Fibroblast of skin of left quadriceps (primary cell): ENCODE measurements at regions not wholly inside any gene's neighbourhood (a gene's known extent, or its start where the extent isn't known, plus 50 kb on each side); places are given as distances from the start of the nearest gene placed in this dataset.

Source experiments
- DNase-seq, 2 experiments: peaks; one replicate each; pipeline ENCODE4 v3.0.0-alpha.2; 2013; ENCODE audit warnings: low read depth in 2 of 2

- no peak for DNase-seq
These were observed 148.9 kb downstream of the RMI1 start for GRCh38 chr9:84129529-84129928.

GRCh38 chr9:84136119-84136868 is 155.7 kb downstream of the RMI1 start:
- DNase-seq, result no peak

- DNase-seq, result no peak
These were observed 157.4 kb downstream of the RMI1 start for GRCh38 chr9:84137968-84138367.

GRCh38 chr9:84138541-84138940 is 157.9 kb downstream of the RMI1 start:
- no peak for DNase-seq

- DNase-seq, result no peak
These were observed 158.9 kb downstream of the RMI1 start for GRCh38 chr9:84139296-84140070.

- no peak for DNase-seq
These were observed 160.0 kb downstream of the RMI1 start for GRCh38 chr9:84140535-84141101.

GRCh38 chr9:84141741-84142370 is 161.3 kb downstream of the RMI1 start:
- DNase-seq, result no peak

- no peak for DNase-seq
These were observed 164.4 kb downstream of the RMI1 start for GRCh38 chr9:84145031-84145430.

- no peak for DNase-seq
These were observed 165.2 kb downstream of the RMI1 start for GRCh38 chr9:84145780-84146179.

- peak in 1 of 2 experiments; percentile 26 for DNase-seq
These were observed 166.5 kb downstream of the RMI1 start for GRCh38 chr9:84146893-84147710.

- DNase-seq, result no peak
These were observed 170.6 kb downstream of the RMI1 start for GRCh38 chr9:84151236-84151635.

GRCh38 chr9:84151640-84152039 is 171.0 kb downstream of the RMI1 start:
- no peak for DNase-seq

- no peak for DNase-seq
These were observed 171.6 kb downstream of the RMI1 start for GRCh38 chr9:84152204-84152603.

- DNase-seq, result no peak
These were observed 173.3 kb downstream of the RMI1 start for GRCh38 chr9:84153885-84154284.

- peak in 1 of 2 experiments; percentile 29 for DNase-seq
These were observed 173.7 kb downstream of the RMI1 start for GRCh38 chr9:84154320-84154719.

GRCh38 chr9:84163052-84163650 is 177.4 kb downstream of the SLC28A3 start:
- DNase-seq, result no peak

- no peak for DNase-seq
These were observed 173.7 kb downstream of the SLC28A3 start for GRCh38 chr9:84166891-84167290.

- DNase-seq, result no peak
These were observed 171.3 kb downstream of the SLC28A3 start for GRCh38 chr9:84169240-84169639.

- DNase-seq, result peak; percentile 89 to 92
These were observed 169.9 kb downstream of the SLC28A3 start for GRCh38 chr9:84170521-84171141.

- DNase-seq, result no peak
These were observed 166.6 kb downstream of the SLC28A3 start for GRCh38 chr9:84173961-84174360.

GRCh38 chr9:84174486-84174885 is 166.1 kb downstream of the SLC28A3 start:
- no peak for DNase-seq
